ENCODE measurements at regions not wholly inside any gene's neighbourhood (a gene's known extent, or its start where the extent isn't known, plus 50 kb on each side); places are given as distances from the start of the nearest gene placed in this dataset.

- no peak for DNase-seq (ENCODE audit: low read depth)
These were observed 313.4 kb downstream of the LPIN1 start for GRCh38 chr2:12059616-12060441.

GRCh38 chr2:12060886-12061285, 314.5 kb downstream of the LPIN1 start:
- DNase-seq (ENCODE audit: low read depth), result no peak

- DNase-seq (ENCODE audit: low read depth), result no peak
These were observed 315.0 kb downstream of the LPIN1 start for GRCh38 chr2:12061286-12062052.

GRCh38 chr2:12062053-12062395, 315.6 kb downstream of the LPIN1 start:
- DNase-seq (ENCODE audit: low read depth), result no peak

- no peak for DNase-seq (ENCODE audit: low read depth)
These were observed 316.8 kb downstream of the LPIN1 start for GRCh38 chr2:12063210-12063609.

GRCh38 chr2:12064153-12064552, 317.7 kb downstream of the LPIN1 start:
- DNase-seq (ENCODE audit: low read depth), result no peak

- no peak for DNase-seq (ENCODE audit: low read depth)
These were observed 319.7 kb downstream of the LPIN1 start for GRCh38 chr2:12066116-12066515.

- DNase-seq (ENCODE audit: low read depth), result no peak
These were observed 320.6 kb downstream of the LPIN1 start for GRCh38 chr2:12066986-12067385.

GRCh38 chr2:12068796-12069538, 322.5 kb downstream of the LPIN1 start:
- DNase-seq (ENCODE audit: low read depth), result no peak

- no peak for DNase-seq (ENCODE audit: low read depth)
These were observed 323.7 kb downstream of the LPIN1 start for GRCh38 chr2:12070153-12070552.

- no peak for DNase-seq (ENCODE audit: low read depth)
These were observed 324.1 kb downstream of the LPIN1 start for GRCh38 chr2:12070581-12070980.

GRCh38 chr2:12071318-12071717, 324.9 kb downstream of the LPIN1 start:
- DNase-seq (ENCODE audit: low read depth), result no peak

- no peak for DNase-seq (ENCODE audit: low read depth)
These were observed 326.9 kb downstream of the LPIN1 start for GRCh38 chr2:12073217-12073852.

- no peak for DNase-seq (ENCODE audit: low read depth)
These were observed 327.9 kb downstream of the LPIN1 start for GRCh38 chr2:12074126-12074844.

- no peak for DNase-seq (ENCODE audit: low read depth)
These were observed 328.4 kb downstream of the LPIN1 start for GRCh38 chr2:12074845-12075217.

- DNase-seq (ENCODE audit: low read depth), result no peak
These were observed 329.2 kb downstream of the LPIN1 start for GRCh38 chr2:12075603-12076002.

- no peak for DNase-seq (ENCODE audit: low read depth)
These were observed 330.4 kb downstream of the LPIN1 start for GRCh38 chr2:12076810-12077209.

GRCh38 chr2:12080360-12080759, 333.9 kb downstream of the LPIN1 start:
- DNase-seq (ENCODE audit: low read depth), result no peak

GRCh38 chr2:12081481-12082210, 335.2 kb downstream of the LPIN1 start:
- no peak for DNase-seq (ENCODE audit: low read depth)

- DNase-seq (ENCODE audit: low read depth), result no peak
These were observed 336.7 kb downstream of the LPIN1 start for GRCh38 chr2:12083081-12083581.

Measured in forelimb muscle (tissue), 1 donor.